Caco-2 (cell line): ENCODE measurements at regions not wholly inside any gene's neighbourhood (a gene's known extent, or its start where the extent isn't known, plus 50 kb on each side); places are given as distances from the start of the nearest gene placed in this dataset.

Experiments used
- BruUV-seq: library from RNA; stranded (reverse); fragments of 400-500 nt; replicated peaks from 2 replicates; lab custom pipeline; 2021; lab: Mats Ljungman, UMichigan
- CTCF ChIA-PET: fragments of 300-600 bp; sonication (Branson Sonifier 250); formaldehyde crosslinking; loops from one replicate; lab custom pipeline; 2022; ENCODE audit warnings: antibody characterized with exemption; lab: Charles Lee
- POLR2A ChIA-PET: fragments of 300-600 bp; sonication (Branson Sonifier 250); formaldehyde crosslinking; loops from one replicate; lab custom pipeline; 2022; ENCODE audit warnings: antibody characterized with exemption; lab: Charles Lee
- DNase-seq, 2 experiments: peaks; one replicate each; pipeline versions ENCODE4 v3.0.0 to v3.0.0-alpha.2; 2020 to 2022
- H3K27me3 ChIP-seq: replicated peaks from 2 replicates; pipeline ENCODE4 v1.6.0; 2011; ENCODE audit warnings: low read length; ENCODE audit not compliant: control insufficient read depth, insufficient read depth
- H3K36me3 ChIP-seq: 2 replicates; pipeline ENCODE4 v1.5.1; 2011; ENCODE audit warnings: low read length; ENCODE audit not compliant: control insufficient read depth, insufficient read depth
- H3K4me1 ChIP-seq: fragments of 250-450 bp; sonication (Bioruptor Pico); 2 replicates; pipeline ENCODE4 v1.5.1; 2020; ENCODE audit warnings: mild to moderate bottlenecking
- H3K4me3 ChIP-seq: 2 replicates; pipeline ENCODE4 v1.5.1; 2011; ENCODE audit warnings: low read depth, mild to moderate bottlenecking, control low read depth, low read length
- H3K9me3 ChIP-seq: fragments of 250-450 bp; sonication (Bioruptor Pico); 2 replicates; pipeline ENCODE4 v1.5.1; 2020; ENCODE audit warnings: mild to moderate bottlenecking, moderate library complexity
- H3K27ac Mint-ChIP-seq: one replicate; pipeline ENCODE4 v1.8.0; 2022; ENCODE audit warnings: mixed read lengths; ENCODE audit not compliant: unreplicated experiment
- H3K27me3 Mint-ChIP-seq: one replicate; pipeline ENCODE4 v1.8.0; 2022; ENCODE audit warnings: mixed read lengths; ENCODE audit not compliant: insufficient read depth, unreplicated experiment
- H3K36me3 Mint-ChIP-seq: one replicate; pipeline ENCODE4 v1.8.0; 2022; ENCODE audit warnings: mild to moderate bottlenecking, mixed read lengths; ENCODE audit not compliant: insufficient read depth, unreplicated experiment
- H3K4me1 Mint-ChIP-seq: one replicate; pipeline ENCODE4 v1.8.0; 2022; ENCODE audit warnings: low read depth, mixed read lengths; ENCODE audit not compliant: unreplicated experiment
- H3K4me3 Mint-ChIP-seq: one replicate; pipeline ENCODE4 v1.8.0; 2022; ENCODE audit warnings: mild to moderate bottlenecking, moderate library complexity, mixed read lengths; ENCODE audit not compliant: unreplicated experiment
- H3K9me3 Mint-ChIP-seq: one replicate; pipeline ENCODE4 v1.8.0; 2022; ENCODE audit warnings: mixed read lengths; ENCODE audit not compliant: unreplicated experiment
- intact Hi-C: fragments of 100-400 bp; cut with micrococcal nuclease; formaldehyde crosslinking; loops from one replicate; pipeline ENCODE4 v1.10.0; 2022; ENCODE audit not compliant: unreplicated experiment
- TF ChIP-seq, protein P1 (sequence below), 2 experiments: fragments of 200-600 bp in 1 of 2; IDR thresholded peaks; 1 replicate in 1 of 2; 2 replicates in 1 of 2; pipeline versions ENCODE4 v1.5.1 to v1.8.0; 2011 to 2022; ENCODE audit warnings: antibody characterized with exemption in 1 of 2, control low read depth in 1 of 2, inconsistent platforms in 1 of 2, low read depth in 1 of 2, low read length in 1 of 2, mild to moderate bottlenecking in 1 of 2, moderate library complexity in 1 of 2; ENCODE audit not compliant: insufficient read depth in 1 of 2, severe bottlenecking in 1 of 2, unreplicated experiment in 1 of 2

DNA sequence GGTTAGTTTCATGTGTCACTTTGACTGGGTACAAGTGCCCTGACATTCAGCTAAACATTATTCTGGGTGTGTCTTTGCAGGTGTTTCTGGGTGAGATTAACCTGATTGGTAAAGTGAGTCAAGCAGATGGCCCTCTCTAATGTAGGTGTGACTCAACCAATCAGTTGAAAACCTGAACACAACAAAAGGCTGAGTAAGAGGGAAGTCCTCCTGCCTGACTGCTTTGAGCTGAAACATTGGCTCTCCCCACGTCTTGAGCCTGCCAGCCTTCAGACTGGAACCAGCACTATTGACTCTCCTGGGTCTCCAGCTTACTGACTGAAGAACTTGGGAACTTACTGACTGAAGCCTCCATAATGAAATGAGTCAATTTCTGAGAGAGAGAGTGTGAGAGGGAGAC, 70.0 kb upstream of the C21orf91 start:
- Histone ChIP-seq H3K4me3 (no peak overlapping the region), H3K27me3 (no peaks in the 10 kb centered on the region), H3K36me3 (no peaks in the 10 kb centered on the region), H3K9me3 (no peaks in the 10 kb centered on the region), H3K4me1 (no peaks in the 10 kb centered on the region)
- BruUV-seq, result no TSS peak
- intact Hi-C loops, result no loop called here
- TF ChIP-seq, protein P1, sequence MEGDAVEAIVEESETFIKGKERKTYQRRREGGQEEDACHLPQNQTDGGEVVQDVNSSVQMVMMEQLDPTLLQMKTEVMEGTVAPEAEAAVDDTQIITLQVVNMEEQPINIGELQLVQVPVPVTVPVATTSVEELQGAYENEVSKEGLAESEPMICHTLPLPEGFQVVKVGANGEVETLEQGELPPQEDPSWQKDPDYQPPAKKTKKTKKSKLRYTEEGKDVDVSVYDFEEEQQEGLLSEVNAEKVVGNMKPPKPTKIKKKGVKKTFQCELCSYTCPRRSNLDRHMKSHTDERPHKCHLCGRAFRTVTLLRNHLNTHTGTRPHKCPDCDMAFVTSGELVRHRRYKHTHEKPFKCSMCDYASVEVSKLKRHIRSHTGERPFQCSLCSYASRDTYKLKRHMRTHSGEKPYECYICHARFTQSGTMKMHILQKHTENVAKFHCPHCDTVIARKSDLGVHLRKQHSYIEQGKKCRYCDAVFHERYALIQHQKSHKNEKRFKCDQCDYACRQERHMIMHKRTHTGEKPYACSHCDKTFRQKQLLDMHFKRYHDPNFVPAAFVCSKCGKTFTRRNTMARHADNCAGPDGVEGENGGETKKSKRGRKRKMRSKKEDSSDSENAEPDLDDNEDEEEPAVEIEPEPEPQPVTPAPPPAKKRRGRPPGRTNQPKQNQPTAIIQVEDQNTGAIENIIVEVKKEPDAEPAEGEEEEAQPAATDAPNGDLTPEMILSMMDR (IDR thresholded peaks at IDR 0.05; ENCODE audit: insufficient read depth in 1 of 2, low read depth in 1 of 2, low read length in 1 of 2, severe bottlenecking in 1 of 2, unreplicated experiment in 1 of 2), result no peak
- POLR2A ChIA-PET, result no interaction called here
- DNase-seq, result no peak
- Mint-ChIP-seq H3K9me3 (no peaks in the 10 kb centered on the region), H3K36me3 (no peaks in the 10 kb centered on the region), H3K4me1 (no peaks in the 10 kb centered on the region), H3K27ac (no peak overlapping the region), H3K27me3 (peaks cover 12% of the 10 kb centered on the region), H3K4me3 (no peak overlapping the region)
- CTCF ChIA-PET, result no interaction called here

- intact Hi-C loops, result no loop called here
- CTCF ChIA-PET, result no interaction called here
- TF ChIP-seq, protein P1 (IDR thresholded peaks at IDR 0.05; ENCODE audit: insufficient read depth in 1 of 2, low read depth in 1 of 2, low read length in 1 of 2, severe bottlenecking in 1 of 2, unreplicated experiment in 1 of 2), result no peak
- DNase-seq, result no peak
- H3K27me3 Mint-ChIP-seq, result peaks cover 4% of the 10 kb centered on the region
- no peaks in the 10 kb centered on the region for H3K4me1 ChIP-seq
- POLR2A ChIA-PET, result no interaction called here
- H3K4me1 Mint-ChIP-seq, result no peaks in the 10 kb centered on the region
- BruUV-seq, result no TSS peak
- no peak overlapping the region for H3K4me3 ChIP-seq
- no peaks in the 10 kb centered on the region for H3K36me3 Mint-ChIP-seq
- H3K9me3 ChIP-seq, result no peaks in the 10 kb centered on the region
- H3K27ac Mint-ChIP-seq, result no peak overlapping the region
- H3K4me3 Mint-ChIP-seq, result no peak overlapping the region
- no peaks in the 10 kb centered on the region for H3K36me3 ChIP-seq
- no peaks in the 10 kb centered on the region for H3K9me3 Mint-ChIP-seq
- H3K27me3 ChIP-seq, result no peaks in the 10 kb centered on the region
Measured at GRCh38 chr21:17869115-17869514, 50.0 kb upstream of the C21orf91 start.
